Suprapubic skin (tissue), 3 donors: ENCODE measurements at regions not wholly inside any gene's neighbourhood (a gene's known extent, or its start where the extent isn't known, plus 50 kb on each side); places are given as distances from the start of the nearest gene placed in this dataset.

ENCODE experiments used
- CTCF ChIP-seq, 2 donors: fragments of 200-600 bp in 1 of 2; fragments of 450-650 bp in 1 of 2; sonication (generic) in 1 of 2; IDR thresholded peaks; one replicate each; pipeline ENCODE4 v1.5.1; 2016 to 2019; ENCODE audit warnings: antibody characterized with exemption in 2 of 2, mild to moderate bottlenecking in 1 of 2, moderate library complexity in 1 of 2
- EP300 ChIP-seq: sonication (generic); formaldehyde crosslinking; IDR thresholded peaks from one replicate; pipeline ENCODE4 v1.6.1; 2017; ENCODE audit warnings: antibody characterized with exemption
- POLR2A ChIP-seq, 2 donors: fragments of 450-650 bp; IDR thresholded peaks; one replicate each; pipeline ENCODE4 v1.6.1; 2017; ENCODE audit warnings: antibody characterized with exemption in 2 of 2, mild to moderate bottlenecking in 2 of 2, moderate library complexity in 2 of 2

- TF ChIP-seq CTCF (IDR thresholded peaks at IDR 0.05) (no peak), POLR2A (IDR thresholded peaks at IDR 0.05) (no peak), EP300 (no peak)
Measured at GRCh38 chr1:99115231-99115630, 110.6 kb upstream of the PLPPR5 start.
